Activated CD8-positive, alpha-beta memory T cell treated with anti-CD3 and anti-CD28 coated beads, Interleukin-2, amount 50 U/mL, for 24 hours (primary cell): ENCODE measurements at regions not wholly inside any gene's neighbourhood (a gene's known extent, or its start where the extent isn't known, plus 50 kb on each side); places are given as distances from the start of the nearest gene placed in this dataset.

ENCODE experiments used
- DNase-seq: peaks from one replicate; pipeline ENCODE4 v3.0.0-alpha.2; 2020; ENCODE audit errors: extremely low read depth

DNA sequence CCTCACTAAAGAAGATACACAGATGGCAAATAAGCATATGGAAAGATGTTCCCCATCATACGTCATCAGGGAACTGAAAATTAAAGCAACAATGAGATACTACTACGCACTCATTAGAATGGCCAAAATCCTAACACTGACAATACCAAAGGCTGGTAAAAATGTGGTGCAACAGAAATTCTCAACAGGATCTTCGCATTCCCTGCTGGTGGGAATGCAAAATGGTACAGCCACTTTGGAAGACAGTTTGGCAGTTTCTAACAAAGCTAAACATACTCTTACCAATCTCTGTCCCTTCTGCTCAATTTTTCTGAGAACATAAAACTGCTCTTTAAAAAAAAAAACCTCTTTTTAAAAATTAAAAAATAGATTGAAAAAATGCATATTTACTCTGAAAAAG lies 300.2 kb downstream of the FBXW7 start:
- DNase-seq: no peak

DNA sequence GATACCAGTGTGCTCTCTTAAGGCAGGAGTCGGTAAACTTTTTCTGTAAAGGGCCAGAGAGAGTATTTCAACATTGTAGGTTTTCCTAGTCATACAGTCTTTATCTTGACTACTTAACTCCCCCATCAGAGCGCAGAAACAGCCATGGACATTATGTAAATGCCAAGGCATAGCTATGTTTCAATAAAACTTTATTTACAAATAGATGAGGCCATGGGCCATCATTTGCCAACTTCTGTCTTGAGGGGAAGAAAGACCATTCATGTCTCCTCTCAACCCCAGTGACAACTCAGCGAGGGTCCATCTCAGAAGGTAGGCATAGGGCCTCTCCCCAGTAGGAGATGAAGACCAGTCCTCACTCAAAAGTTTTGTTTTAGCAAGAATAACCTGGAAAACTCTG lies 301.3 kb downstream of the FBXW7 start:
- no peak for DNase-seq

DNA sequence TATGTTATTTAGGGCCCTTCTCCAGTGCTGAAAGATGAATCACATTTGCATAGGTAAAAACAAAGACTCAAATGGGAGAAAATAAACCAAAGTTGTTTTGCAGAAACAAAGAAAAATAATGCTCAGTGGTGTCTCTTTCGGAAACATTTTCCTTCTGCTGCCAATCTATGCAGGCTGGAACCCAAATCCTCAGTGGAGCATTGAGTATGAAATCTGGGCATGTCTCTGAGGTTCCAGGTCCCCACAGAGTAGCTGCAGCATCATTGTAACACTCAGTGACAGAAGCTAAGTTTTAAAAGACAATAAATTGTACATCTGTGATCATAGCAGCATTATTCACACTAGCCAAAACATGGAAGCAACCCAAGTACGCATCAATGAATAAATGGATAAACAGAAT lies 303.6 kb downstream of the FBXW7 start:
- no peak for DNase-seq

DNA sequence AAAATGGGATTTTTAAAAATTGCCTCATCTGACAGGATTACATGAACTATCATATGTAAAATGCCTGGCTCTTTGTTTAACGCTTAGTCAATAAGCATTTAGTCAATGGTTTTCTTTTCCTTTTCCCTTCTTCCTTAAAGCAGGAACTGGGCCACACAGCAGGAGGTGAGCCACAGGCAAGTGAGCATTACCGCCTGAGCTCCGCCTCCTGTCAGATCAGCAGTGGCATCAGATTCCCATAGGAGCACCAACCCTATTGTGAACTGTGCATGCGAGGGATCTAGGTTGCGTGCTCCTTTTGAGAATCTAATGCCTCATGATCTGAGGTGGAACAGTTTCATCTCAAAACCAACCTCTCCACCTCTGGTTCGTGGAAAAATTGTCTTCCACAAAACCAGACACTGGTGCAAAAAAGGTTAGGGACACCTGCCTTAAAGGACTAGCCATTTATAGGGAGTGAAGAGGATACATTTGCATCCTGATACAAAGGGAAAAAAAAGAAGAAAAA lies 306.1 kb downstream of the FBXW7 start:
- DNase-seq: no peak

DNA sequence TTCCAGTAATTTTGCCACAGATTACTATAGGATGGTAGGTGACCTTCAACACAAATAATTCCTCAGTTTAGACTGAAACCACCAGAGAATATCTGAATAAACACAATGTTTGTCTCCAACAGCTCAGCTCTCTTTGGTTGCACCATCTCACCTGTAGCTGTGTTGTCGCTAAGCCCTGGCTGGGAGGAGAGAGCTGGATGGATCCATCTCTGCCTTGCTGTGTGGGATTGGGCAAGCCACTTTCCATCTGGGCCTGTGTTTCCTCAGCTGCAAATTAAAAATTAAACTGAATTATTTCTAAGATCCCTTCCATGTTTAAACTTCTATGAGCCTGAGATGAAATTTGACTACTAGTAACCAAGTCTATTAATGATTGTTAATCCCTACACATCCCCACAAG lies 310.2 kb downstream of the FBXW7 start:
- no peak for DNase-seq

DNA sequence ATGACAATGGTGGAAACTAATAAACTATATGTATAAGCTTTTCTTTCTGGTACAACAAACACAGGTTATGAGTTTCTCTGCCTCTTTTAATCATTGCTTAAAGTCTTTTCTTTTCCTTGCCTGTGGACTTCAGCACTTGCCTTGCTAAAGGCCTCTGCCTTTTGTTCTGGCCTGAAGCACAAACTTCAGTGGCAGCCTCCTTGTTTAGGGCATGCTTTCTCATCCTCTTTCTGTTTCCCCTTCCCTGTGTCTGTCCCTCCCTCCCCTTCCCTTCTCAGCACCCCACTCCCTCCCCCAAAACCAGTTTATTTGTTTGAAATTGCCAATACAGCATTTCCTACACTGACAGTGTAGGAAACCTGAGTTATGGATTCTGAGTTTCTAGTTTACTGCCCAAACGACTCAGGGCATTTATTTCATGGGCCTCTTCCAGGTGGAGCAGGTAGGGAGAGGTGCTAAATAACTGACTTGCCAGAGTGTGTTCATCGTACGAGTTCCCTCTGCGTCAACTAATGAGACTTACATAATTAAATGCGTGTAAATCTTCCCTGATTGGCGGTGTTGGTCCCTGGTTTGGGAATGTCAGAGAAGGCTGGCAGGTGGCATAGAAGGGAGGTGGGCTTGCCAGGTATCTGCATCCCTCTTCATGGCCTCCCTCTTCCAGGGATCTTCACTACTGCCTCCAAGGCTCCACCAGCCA lies 311.0 kb downstream of the FBXW7 start:
- no peak for DNase-seq

DNA sequence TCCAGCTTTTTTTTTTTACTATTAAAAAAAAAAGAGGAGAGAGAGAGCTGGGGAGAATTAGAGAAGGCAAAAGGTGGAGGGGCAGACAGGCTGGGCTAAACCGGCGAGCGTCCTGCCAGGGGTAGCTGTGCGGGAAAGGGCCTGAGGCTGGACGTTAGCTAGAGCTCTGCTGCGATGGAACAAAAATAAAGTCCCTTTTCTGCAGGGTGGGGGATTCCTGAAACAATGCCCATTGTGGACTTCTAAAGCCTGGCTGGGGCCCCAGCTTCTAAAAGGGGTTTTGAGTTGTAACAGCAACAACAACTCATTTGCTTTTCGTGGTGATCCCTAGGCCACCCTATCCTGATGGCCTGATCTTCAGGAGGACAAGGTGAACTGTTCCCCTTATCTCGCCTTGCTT lies 311.7 kb downstream of the FBXW7 start:
- no peak for DNase-seq

DNA sequence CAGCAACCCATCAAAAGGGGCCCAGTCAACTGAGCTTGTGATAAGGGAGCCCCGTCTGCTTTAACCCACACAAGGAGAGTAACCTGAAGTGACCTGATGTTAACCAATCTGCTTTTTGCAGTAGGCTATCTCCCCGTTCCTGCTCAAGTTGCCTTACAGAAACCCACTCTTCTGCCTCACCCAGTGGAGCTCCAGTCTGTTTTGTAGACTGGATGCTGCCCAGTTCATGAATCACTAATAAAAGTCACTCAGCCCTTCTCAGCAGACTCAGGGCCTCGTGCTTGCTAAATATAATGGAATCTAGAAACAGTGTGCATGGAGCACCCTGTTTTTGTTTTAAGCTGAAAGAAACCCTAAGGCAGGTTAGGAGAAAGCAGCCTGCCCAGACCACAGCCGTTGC lies 312.3 kb downstream of the FBXW7 start:
- no peak for DNase-seq

DNA sequence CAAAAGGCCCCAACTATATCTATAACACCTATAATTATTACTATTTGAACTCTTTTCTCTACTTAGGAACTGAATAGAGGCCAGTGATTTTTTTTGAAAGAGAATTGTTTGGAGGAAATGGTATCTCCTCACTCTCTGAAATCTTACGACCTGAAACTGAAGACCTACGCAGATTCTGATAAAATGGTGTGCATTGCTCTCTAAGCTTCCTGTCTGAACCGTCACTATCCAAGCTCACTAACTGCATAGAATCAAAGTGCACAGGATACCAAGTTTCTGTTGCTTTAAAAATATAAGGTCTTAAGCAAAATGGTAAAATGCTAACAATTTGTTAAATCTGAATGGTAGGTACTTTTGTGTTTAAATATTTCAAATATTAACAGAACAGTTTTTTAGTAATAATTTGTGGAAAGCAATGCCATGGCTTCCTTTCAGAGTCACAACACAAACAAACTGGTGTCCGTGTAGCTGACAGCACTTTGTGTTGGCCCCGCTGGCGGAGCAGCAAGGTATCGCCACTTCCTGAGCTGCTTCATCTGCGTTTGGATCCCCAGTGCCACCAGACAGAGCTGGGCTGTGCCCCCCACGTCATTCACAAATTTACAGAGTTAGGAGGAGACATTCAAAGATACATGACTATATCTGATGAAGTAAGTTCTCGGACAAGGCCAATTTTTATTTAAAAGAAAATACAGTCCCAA lies 313.9 kb downstream of the FBXW7 start:
- DNase-seq: no peak

DNA sequence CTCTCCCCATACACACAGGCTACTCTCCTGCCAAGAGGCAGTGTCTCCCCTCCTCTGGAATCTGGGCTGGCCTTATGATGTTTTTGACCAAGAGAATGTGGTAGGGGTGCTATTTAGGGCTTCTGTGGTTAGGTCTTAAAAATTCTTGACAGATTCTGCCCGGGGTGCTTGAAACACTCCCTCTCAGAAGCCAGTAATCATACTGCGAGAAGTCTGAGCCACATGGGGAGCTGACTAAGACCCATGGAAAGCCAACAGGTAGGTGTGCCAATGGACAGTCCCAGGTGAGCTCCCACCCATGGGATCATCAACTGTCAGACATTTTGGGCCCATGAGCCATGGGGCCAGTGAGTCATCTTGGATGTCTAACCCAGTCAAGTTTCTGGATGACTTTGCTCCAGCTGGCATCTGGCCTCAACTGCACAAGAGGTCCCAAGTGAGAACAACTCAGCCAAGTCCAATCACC lies 315.7 kb downstream of the FBXW7 start:
- no peak for DNase-seq

DNA sequence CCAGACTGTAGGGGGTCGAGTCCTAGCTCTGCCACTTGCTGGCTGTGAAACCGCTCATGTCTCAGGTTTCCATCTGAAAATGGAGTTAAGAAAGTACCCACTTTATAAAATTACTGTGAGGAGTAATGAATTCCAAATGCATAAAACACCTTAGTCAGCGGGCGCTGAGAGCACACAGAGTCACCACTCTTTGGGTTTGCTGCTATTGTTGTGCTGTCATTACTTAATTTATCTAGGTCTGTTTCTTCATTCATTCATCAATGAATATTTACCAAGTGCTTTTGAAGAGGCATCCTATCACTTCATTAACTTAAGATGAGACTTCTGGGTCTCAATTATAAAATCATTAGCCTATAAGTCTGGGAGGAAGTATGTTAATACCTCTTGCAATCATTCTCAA lies 317.3 kb downstream of the FBXW7 start:
- DNase-seq: no peak

DNA sequence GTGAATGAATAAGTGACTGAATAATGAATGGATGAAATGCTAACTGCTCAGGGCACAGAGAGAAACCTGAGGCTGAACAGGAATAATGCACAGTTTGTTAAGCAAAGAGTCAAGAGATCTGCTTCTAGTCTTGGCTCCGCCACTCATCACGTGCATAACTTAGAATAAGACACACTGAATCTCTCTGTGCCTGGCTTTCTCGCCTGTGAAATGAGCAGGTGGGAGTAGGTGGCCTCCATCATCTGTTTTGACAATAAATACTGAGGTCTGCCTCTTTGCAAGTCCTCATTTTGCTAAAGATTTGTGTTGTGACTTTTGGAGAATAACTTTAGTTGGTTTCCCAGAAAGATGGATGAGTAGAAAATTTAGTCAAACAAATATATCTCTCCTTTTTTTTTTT lies 318.0 kb downstream of the FBXW7 start:
- no peak for DNase-seq

DNA sequence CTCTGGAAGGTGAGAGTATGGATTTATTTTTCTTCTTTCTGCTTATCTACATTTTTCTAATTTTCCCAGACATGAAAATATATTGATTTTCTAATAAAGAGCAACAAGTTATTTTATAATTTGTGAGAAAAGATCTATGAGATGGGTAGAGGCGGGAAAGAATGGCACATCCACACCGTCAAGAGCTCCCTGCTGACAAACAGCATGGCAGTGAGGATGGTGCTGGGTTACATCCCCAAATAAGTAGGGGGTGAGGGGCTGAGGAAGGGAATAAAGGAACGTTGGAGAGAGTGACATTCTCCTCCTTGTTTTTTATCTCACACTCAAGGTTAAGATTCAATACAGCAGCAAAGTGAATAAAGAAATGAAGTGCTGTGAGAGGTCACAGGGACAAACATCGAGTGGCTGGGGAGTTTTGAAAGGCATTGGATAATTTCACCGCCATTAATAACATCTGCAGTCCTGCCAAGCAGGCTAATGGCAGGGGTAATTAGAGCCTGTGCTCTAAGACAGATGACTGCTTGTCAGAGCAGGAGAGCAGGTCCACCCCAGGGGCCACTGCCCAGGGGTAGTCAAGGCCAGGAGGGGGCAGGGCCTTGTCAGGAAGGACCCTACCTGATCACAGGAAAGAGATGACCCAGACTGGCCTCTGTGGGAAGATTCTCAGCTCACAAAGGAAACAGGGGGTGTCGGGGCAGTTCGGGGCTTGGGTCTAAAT lies 323.8 kb downstream of the FBXW7 start:
- DNase-seq: no peak

DNA sequence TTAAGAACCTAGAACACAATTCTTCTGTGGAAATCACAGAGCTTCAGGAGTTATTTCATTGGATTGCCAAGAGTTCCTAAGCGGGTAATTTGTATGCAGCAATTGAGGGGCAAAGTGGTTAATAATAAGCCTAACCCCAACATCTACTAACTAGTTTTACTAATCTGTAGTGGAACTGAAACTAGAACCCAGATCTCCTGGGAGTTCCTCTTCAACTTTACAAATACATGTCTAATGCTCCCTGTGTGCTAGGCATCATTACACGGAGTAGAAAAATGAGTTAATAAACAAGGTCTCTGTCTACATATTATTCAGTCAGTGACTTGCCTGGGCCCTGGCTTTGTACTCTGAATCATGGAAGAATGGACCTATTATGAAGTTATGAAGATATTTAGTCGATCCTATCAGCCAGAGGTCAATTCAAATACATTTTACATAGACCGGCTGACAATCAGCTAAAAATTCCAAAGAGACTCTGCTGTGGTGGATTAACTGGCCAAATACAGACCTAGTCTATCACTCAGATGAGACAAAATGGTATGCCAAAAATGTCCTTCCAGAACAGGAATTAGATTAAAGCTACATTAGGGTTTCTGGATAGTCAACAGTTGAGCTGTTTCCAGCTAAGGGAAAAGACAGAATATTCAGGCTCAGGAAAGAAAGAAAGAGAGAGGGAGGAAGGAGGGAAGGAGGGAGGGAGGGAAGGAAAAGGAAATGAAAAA lies 326.0 kb downstream of the FBXW7 start:
- no peak for DNase-seq

DNA sequence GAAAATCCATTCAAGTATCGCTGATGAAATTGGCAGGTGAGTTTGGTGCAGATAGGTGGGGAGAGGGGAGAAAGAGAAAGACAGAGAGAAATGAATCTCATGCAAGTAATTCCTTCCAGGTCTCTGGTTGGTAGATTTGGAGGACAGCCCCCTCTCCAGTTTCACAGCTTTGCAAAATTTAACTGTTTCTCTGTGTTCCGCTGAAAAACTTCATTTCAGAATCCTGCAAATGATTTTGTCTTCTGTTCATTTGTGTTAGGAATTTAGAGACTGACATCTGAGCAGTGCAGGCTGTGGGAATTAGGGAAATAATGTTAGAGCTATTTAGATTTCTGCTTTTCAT lies 328.5 kb downstream of the FBXW7 start:
- no peak for DNase-seq

DNA sequence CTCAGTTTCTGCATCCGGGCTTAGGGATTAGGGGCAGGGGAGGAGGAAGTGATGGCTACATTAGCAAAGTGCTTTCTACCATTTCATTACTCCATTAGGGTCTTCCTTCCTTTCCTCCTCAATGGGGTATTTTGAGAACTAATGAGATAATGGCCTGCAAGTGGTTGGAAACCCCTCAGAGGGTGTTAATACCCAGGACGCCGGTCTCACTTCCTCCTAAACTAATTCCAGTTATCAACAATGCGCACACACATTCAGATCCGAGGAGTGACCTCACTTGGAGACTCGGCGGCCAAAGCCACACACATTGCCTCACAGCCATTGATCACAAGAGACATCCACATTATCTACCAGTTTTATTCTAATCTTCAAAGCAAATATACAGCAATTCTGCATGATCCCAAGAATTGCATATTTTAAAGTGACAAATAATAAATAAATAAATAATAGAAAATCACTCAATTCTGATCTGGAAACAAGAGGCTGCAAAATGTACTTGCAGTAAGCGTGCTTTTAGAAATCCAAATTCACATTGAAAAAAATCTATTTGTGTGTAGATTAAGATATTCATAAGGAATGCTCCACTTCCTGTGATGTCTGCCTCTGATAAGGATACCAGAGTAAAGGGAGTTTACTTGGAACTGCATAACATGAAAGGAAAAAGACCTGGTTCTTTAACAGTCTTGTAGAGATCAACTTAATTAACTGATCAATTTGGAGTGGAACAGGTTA lies 329.1 kb downstream of the FBXW7 start:
- DNase-seq: no peak

DNA sequence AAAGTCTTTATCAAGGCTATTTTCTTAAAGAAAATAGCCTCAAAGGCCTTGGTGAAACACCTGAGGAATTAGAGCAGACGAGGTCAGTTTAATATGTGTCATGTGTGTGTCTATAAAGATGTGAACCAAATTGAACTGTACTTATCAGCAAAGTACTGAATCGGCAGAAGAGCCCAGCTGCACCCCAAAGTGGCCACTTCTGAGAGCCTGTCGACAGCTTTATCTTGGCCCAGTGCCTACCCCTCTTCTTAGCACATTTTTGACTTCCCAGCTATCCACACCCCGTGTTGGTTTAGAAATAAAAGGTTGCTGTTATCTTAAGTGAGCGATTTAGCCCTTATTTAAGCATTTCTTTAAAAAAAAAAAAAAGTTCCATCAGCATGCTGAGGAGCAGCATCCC lies 329.7 kb downstream of the FBXW7 start:
- DNase-seq: no peak

DNA sequence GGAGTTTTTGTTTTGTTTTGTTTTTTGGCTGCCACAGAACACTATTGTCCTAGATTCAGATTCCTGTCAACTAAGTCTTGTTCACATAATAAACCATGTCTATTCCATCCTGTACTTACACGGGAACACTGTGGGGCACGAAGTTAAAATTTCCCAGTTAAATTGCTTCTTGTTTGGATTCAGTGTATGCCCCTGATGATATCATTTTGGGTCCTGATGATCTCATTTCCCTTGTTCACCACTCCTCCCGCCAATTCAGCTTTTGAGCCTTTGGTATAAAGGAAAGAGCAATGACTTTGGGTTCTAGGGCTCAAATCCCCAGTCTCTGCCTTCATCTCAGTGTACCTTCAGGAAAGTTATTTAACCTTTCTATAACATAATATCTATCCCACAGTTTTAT lies 333.5 kb downstream of the FBXW7 start:
- no peak for DNase-seq

DNA sequence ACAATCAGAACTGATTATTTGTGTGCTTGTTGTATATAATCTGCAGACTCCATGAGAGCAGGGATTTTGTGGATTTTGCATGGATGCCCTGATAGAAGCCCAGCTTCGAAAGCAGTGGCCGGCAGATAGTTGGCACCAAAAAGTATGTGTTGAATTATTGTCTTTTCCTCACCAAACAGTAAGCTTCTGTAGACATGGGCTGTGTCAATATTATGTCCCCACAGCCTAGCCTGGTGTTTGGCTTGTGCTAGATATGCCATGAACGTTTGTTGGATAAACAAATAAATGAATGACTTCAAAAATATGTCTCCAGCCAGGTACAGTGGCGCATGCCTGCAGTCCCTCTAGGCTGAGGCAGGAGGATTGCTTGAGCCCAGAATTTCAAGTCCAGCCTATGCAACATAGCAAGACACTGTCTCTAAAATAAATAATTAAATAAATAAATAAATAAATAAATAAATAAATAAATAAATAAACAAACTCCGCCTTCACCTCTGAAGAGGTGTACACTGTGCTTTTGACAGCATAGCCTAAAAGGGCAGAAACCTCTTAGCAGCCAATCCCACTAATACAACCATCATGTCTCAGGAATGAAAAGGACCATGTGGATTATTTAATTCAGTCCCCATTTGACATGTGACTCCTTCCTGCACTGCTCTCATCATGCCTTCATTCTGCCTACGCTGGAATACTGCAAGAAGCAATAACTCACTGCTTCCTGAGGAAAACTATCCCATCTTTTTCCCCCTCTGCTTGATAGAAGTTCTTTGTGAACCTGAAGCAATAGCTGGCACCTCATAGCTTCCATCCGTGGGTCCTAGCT lies 335.2 kb downstream of the FBXW7 start:
- DNase-seq: no peak

DNA sequence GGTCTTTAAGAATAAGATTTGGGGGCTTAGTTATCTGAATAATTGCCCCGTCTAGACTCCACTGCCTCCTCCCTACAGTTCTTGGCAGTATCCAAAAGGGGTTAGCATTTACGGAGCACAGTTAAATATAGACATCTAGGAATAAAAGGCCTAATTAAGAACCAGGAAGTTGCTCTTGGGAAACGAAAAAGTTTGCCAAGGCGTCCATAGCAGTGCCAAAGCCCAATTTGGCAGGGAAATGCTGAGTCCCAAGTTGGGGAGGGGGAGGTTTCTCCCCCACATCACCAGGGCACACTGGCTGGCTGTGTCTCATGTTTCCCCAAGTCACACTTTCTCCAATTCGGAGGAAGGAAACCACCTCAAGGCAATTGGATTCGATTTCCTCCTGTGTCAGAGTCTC lies 338.7 kb downstream of the FBXW7 start:
- DNase-seq: no peak

DNA sequence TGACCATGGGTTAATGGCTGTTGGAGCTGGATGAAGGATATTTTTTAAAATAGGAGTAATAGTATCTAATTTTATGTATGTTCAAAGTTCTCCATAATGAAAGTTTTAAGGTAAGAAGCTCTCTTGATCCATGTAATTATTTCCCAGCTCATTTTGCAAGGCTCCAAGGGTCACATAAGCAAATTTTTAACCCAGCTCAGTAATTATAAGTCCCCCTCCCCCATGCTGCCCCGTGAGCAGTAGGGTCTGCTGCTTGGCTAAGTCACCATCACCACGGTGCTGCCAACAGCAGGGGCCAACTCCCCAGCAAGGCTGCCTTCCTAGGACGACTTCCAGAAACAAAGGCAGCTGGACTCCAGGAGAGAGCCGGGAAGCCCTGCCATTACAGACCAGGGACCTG lies 340.0 kb downstream of the FBXW7 start:
- DNase-seq: no peak
